HL-60/S4 treated with phorbol 12-myristate 13-acetate at 8.2 ng/mL for 4 days and 3 days (cell line): ENCODE measurements at regions not wholly inside any gene's neighbourhood (a gene's known extent, or its start where the extent isn't known, plus 50 kb on each side); places are given as distances from the start of the nearest gene placed in this dataset.

Source experiments
- in situ Hi-C: fragments of 300-500 bp; cut with MboI; formaldehyde crosslinking; loops from 2 replicates; pipeline ENCODE4 v1.15.0; 2022; ENCODE audit warnings: low sequenced_read_pairs

DNA sequence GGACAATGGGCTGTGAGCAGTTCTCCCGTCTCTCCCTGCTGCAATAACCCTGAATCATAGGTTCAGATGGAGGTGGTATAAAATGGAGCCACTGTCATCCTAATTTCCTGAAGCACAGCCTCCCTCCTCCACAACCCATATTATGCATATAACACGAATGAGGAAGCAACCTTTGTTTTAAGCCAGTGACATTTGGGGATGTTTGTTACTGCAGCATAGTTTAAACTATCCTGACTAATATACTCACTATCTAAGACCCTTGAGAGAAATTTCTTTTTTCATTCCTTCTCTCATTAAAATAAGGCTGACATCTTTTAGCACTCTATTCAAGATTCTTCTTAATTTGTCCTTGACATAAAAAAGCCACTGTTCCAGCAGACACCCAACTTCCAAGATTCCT is 413.4 kb downstream of the SOX9 start:
- in situ Hi-C loops, result no loop called here

DNA sequence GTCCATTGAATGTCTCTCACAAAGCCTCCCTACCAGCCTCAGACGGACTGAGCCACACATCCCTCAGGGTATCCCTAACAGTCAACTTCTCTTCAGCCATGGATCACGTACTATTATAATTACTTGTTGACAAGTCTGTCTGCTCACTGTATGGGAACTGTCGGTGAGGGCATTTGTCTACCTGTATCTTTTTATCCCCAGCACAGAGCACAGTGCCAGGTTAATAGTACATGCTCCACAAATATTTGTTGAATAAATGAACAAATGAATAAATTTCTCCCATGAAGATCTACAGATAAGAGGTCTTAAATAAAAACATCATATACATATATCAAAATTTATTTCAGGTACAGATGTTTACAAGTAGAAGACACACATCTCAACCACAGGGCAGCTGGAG is 414.0 kb downstream of the SOX9 start:
- in situ Hi-C loops, result no loop called here

DNA sequence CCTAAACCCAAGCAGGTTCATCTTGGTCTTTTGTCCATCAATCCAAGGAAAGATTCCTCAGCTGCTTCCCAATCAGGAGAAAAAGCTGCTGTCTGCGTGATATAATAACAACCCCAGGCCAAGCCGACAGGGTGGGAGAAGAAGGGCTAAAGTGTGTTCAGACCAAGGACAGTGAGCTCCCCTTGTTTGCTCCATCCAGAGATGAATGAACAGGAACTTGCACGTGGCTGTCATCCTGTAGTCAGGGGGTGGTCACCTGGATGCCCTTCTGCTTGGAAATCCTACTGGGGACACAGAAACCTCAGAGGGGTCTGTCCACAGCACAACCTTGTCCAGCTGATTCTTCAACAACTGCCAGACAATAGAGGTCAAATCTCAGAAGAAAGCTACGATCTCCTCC is 414.5 kb downstream of the SOX9 start:
- in situ Hi-C loops, result no loop called here

DNA sequence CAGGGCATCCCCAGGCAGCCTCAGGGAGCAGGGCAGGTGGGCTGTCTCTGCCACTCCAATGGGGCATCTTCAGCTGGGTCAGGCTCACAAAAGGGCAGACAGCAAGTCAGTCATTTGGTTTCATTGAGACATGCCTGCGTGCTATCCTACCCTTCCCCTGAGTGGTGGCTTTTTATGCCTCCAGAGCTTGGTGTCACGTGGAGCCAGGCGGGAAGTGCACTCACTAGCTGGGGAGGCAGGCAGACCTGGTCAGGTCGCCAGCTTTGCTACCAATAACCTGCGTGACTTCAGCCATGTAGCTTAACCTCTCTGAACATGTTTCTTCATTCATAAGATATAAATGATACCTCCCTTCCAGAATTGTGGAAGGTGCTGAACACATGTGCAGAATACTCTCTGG is 415.0 kb downstream of the SOX9 start:
- in situ Hi-C loops, result no loop called here

DNA sequence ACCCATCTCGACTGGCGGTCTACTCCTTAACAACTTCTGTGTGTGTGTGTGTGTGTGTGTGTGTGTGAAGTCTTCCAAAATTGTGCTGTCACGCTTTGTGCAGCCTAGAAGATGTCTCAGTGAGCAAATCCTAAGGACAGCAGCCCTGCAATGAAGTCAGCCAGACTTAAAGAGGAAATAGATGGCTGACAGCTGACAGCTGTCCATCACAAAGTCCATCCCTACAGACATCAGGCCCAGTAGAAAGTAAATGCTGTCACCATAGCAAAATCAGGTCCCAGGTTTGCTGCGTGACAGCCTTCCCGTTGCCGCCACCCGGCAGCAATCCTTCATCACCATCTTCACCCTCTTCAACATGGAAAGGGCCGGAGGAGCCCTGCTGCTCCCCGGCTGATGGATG is 416.0 kb downstream of the SOX9 start:
- in situ Hi-C loops, result no loop called here

DNA sequence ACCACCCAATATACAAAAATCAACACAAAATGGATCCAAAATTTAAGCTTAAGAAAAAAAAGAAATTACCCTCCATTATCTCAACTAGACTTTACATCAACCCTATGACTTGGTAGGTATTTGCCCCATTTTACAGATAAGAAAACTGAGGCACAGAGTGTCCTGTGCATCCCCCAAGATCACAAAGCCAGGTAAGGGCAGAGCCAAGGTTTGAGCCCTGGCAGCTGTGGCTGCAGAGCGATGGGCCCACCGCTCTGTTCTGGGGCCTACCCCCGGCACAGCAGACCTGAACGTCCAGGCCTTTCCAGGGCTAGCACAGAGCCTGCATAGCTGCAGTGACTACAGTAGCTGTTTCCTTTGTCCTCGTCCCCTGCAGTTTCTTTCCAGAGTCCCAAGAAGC is 417.6 kb downstream of the SOX9 start:
- in situ Hi-C loops, result no loop called here

DNA sequence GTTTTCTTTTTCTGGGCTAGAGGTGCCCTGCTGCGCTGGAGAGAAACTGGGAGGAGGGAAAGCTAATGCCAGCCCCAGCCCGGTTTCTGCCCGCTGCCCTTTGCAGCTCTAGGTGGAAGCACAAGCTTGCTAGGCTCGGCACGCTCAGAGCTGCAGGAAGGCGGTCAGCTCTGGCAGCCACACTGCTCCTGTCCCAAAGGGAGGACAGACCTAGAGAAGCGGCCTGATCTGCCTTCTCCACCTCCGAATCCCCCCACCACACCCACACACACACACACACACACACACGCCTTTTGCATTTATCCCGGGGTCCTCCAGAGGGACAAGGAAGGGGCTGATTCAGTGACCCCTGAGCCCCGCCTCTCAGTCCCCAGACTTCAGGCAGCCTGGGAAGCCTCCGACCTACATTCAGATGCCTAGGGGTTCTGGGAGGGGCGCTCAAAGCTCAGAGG is 418.1 kb downstream of the SOX9 start:
- in situ Hi-C loops, result no loop called here

DNA sequence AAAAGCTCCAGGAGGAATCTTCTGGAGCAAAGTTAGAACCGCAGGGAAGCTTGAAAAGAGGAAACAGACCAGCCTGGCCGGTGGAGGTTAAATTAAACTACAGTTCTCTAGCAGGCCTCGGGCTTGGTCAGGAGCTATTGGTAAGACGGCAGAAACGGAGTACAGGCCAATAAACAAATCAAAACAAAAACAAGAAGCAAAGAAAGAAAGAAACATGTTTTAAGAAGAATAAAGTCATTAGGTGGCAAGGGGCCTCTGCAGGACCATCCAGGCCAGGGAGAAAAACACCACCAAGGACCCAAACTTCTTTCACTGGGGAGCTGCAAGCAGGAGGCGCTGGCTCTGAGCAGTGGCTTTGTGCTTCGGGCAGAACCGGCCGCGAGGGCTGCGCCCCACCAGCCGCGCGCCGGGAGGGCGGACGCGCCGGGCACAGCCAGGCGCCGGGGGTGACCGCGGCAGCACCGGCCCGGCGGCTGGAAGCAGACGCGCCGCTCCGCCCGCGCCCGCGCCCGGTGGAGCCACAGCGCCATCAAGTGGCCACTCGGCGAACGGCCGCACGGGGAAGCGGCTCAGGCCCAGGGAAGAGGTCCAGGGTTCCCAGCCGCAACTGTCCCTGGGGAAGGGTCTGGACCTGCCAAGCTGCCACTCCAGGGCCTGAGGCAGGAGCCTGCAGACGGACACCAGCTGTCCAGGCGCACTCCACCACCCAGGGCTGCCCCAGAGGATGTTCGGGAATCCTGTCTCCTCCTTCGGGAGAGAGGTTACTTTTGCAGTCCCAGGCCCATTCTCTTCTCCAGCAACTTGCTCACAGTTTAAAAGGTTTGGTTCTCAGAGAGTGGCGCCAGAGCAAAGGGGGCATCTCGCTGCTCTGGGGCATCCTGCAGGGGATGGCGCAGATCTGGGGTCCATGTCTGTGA is 419.4 kb downstream of the SOX9 start:
- in situ Hi-C loops, result no loop called here

DNA sequence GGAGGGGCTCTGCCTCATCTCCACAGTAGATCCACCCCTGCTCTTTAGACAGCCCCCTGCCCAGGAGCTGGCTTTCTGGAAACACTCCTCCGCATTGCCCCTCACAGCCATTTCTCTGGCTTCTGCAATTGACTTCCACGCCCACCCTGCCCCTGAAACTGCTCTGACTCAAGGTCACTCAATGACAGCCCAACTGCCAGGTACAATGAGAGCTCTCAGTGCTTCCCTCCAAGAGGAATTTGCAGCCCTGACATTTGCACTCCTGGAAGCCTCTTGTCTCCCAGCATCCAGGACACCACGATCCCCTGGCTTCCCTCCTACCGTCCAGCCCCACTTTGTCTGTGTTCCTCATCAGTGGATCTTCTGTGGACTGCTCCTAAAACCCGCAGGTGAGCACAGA is 421.5 kb downstream of the SOX9 start:
- in situ Hi-C loops, result no loop called here

DNA sequence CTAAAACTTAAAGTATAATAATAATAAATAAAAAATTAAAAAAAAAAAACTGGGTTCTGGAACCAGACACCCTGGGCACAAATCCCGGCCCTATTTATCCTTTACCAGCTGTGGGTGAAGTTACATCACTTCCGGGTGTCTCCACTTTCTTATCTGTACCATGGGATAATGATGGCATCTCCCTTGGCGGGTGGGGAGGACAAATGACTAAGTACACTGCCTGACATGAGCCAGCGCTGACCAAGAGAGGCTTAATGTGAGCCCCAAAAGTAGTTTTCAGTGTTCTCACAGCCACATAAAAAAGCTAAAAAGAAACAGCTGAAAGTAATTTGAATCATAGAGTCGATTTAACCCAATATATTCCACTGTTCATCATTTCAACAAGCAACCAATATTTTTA is 424.9 kb downstream of the SOX9 start:
- in situ Hi-C loops, result no loop called here

DNA sequence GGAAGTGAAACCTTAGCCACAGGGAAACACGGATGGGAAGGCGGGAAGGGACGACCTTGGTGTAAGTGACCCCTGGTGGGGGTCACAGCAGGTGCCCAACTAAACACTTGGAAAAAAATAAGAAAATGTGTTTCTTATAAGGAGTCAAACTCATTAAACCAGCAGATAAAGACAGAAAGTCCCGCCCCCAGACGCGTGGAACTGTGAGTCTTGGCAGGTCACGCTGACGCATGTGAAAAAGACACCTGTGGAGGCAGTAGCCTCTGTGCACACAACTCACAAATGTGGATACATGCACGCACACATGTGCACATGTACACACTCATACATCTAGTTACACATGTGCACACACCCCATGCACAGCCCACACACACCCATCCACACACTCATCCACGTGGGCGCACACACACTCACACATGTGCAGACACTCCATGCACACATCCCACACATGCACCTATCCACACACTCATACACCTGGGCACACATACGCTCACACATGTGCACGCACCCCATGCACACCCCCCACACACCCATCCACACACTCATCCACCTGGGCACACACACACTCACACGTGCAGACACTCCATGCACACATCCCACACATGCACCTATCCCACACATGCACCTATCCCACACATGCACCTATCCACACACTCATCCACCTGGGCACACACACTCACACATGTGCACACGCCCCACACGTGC is 432.4 kb downstream of the SOX9 start:
- in situ Hi-C loops, result loop anchor here (25.0 kb wide), 2 partner anchors 634 to 809 kb away; partner anchors contain the start of gene COG1

DNA sequence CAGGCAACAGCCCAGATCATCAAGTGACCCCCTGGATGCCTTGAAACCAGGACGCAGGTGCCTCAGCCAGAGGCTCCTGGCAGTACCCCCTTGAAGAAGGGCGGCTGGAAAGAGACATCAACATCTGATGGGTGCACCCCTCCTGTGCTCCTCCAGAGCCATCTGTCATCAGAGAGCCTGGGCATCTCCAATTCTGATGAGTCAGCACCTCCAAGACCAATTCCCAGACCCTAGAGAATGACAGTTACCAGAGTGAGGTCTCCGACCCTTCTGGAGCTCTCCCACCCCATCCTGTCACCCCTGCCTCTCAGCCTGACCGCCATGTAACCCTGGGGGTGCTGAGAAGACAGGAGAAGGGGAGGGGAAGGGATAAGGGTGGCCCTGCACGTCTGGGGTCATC is 433.7 kb downstream of the SOX9 start:
- in situ Hi-C loops, result loop anchor here (25.0 kb wide), 2 partner anchors 633 to 808 kb away; partner anchors contain the start of gene COG1

DNA sequence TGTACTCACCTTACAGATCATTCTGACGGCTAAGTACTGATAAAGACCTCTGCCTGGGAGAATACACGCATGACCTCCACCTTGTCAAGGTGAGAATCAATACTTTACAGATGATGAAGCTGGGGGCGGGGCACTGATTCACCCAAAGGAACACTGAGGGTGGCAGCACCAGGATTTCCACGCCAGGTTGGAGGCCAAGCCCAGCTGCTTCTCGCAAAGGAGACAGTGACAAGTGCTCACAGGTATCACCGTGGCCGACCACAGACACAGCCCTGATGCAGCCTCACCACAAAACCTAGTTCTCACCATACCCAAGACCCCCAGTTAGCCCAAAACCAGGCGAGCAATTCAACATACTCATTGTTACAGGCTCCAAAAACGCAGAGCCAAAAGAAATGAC is 434.2 kb downstream of the SOX9 start:
- in situ Hi-C loops, result loop anchor here (25.0 kb wide), 2 partner anchors 632 to 807 kb away; partner anchors contain the start of gene COG1

DNA sequence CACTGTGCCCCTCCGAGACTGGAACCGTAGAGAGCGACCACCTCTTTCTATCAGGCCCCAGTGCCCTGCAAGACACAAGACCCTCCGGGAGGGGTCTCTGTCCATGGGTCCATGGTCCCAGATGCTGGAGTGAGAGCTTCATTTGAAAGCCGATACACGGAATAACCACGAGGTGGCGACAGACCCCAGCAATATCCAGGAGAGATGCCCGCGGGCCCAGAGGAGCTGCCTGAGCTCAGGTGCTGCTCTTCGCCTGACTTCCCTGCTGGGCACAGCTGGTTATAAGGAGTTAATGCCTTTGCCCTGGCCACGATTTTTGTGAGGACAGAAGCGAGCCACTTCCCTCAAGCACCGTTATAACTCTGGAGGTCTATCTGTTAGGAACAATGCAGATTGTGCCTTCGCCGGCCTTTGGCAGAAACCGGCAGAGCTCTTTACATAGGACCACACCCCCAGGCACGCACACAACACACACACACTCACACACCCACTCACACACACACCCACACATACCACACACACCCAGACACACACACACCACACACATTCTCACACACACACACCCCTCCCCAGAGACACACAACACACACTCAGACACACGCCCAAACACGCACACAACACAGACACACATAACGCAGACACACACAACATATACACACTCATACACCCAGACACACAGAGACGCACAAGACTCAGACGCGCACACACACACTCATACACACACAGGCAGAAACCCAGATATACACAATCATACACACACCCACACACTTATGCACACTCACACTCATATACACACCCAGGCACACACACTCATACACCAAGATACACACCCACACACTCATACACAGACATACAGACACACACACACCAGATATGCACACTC is 436.4 kb downstream of the SOX9 start:
- in situ Hi-C loops, result loop anchor here (25.0 kb wide), 2 partner anchors 630 to 805 kb away; partner anchors contain the start of gene COG1

DNA sequence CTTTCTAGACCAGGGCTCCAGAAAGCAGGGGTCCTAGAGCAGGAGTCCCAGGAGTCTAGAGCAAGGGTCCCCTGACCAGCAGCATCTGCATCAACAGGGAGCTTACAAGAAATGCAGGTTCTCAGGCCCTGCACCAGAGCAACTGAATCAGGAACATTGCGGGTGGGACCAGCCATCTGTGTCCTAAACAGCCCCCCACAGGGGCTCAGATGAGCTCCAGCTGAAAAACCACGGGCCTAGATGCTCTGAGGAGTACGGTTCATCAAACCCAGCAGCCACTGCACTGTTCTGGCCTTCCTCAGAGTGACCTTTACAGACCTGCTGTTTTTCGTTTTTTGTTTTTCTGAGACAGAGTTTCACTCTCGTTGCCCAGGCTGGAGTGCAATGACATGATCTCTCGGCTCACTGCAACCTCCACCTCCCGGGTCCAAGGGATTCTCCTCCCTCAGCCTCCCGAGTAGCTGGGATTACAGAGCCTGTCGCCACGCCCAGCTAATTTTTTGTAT is 438.2 kb downstream of the SOX9 start:
- in situ Hi-C loops, result loop anchor here (25.0 kb wide), 2 partner anchors 628 to 803 kb away; partner anchors contain the start of gene COG1

DNA sequence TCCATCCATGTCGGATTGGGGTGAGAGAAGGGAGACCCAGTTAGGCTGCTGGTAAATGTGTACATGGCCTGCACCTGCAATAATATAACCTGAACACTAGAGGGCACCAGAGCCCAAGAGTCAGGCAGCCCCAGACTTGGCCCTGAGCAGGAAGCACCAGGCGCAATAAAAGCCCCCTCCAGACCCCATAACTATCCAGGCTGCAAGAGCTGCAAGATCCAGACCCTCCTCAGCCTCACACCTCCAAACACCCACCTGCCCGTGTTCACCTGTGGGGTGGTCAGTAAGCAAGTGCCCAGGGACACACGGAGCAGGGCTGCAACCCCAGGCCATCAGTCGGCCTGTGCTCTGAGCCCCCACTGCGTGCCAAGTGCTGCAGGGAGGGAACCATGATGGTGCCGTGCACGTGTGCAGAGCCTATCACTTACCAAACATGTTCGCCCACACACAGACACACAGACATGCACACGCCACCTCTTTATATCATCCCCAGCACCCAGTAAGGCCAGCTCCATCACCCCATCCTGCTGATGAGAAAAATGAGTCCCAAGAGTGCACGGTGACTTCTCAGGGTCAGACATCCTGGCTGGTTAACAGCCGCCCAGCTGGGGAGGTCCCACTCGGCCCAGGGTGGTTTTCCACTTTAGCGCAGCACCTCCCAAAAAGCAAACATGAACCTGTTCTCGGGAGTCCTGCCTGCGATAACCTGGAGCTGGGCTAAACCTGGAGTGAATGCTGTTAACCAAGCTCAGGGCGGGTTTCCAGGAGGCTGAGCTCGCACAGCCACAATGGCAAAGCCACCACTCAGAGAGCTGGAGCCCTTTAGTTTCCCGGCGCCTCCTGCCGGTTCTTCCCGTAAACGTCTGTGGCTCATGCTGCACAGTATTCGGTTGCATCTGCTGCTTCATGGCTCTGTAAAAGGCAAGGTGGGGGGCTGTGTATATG is 439.8 kb downstream of the SOX9 start:
- in situ Hi-C loops, result loop anchor here (10.0 to 25.0 kb wide), 3 partner anchors 164 to 802 kb away; partner anchors contain the start of gene COG1

DNA sequence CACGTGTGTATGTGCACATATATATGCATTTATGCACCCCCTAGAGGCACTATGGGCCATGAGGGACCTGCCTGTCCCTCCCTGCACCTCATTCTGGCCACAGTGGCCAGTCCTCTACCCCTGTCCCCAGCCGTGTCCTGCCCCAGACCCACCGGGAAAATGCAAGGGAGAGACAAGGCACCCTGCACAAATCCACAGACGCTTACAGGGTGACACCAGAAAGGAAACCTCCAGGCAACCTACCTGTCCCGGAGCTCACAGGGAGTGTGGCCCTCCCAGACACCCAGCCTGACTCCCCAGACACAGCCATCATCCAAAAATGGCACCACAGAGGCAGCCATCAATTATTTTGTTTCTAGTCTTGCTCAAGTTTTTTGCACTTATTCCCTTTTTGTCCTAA is 440.4 kb downstream of the SOX9 start:
- in situ Hi-C loops, result loop anchor here (10.0 to 25.0 kb wide), 3 partner anchors 164 to 801 kb away; partner anchors contain the start of gene COG1

DNA sequence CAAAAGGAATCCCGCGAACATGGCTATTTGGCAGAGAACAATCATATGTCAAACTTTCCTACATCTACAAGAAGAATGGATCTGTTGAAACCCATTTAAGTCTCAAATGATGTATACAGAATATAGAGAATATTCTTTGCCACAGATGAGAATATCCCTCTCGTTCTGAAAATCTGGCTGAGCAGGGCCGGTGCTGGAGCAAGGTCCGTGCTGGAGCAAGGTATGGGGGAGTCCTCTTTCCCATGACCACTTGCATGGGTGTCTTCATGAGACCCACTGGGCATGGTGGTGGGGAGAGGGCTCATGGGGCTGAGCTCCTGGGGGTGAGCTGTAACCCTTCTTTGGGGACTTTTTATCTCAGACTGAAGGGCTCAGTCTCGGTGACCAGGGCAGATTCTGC is 440.9 kb downstream of the SOX9 start:
- in situ Hi-C loops, result loop anchor here (10.0 to 25.0 kb wide), 3 partner anchors 163 to 801 kb away; partner anchors contain the start of gene COG1

DNA sequence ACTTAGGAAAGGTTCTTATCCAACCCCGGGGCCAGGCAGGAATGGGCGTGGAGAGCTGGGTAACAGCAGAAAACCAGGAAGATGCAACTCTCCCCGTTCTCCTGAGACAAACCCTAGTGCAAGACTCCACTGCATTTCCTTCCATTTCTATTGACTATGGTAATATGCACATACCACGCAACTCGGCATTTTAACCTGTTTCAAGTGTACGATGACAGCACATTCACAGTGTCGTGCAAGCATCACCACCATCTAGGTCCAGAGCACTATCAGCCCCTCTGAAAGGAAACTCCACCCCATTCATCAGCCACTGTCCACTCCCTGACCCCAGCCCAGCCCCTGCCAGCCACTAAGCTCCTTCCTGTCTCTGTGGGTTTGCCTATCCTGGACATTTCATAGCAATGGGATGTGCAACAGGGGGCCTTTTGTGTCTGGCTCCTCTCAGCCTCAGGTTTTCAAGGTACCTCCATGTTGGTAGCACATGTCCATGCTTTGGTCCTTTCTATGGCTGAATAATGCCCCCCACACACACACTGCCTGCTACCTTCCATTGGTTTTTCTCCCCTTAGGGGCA is 441.9 kb downstream of the SOX9 start:
- in situ Hi-C loops, result loop anchor here (10.0 to 25.0 kb wide), 3 partner anchors 162 to 800 kb away; partner anchors contain the start of gene COG1
